ENCODE measurements at regions not wholly inside any gene's neighbourhood (a gene's known extent, or its start where the extent isn't known, plus 50 kb on each side); places are given as distances from the start of the nearest gene placed in this dataset.

DNA sequence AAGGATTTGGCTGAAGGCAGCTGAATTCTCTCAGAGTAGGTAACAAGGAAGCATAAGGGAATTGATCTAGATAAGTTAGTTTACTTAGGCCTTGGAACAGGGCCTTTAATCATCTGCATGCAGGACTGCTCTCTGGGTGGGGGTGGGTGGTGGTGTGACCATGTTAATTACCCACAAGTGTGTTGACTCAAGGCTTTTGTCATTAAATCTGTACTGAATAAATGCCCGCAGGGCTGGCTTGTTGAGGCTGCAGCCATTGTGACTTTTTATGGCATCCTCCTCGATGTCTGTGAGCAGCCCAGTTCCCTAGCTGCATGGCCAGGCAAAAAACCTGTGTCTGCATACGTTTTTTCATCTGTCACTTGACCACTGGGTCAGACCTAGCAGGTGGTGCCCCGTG lies 63.5 kb upstream of the ASCC3 start:
- no peak for DNase-seq (ENCODE audit: low read depth in 2 of 2)
- TF ChIP-seq, protein P1, sequence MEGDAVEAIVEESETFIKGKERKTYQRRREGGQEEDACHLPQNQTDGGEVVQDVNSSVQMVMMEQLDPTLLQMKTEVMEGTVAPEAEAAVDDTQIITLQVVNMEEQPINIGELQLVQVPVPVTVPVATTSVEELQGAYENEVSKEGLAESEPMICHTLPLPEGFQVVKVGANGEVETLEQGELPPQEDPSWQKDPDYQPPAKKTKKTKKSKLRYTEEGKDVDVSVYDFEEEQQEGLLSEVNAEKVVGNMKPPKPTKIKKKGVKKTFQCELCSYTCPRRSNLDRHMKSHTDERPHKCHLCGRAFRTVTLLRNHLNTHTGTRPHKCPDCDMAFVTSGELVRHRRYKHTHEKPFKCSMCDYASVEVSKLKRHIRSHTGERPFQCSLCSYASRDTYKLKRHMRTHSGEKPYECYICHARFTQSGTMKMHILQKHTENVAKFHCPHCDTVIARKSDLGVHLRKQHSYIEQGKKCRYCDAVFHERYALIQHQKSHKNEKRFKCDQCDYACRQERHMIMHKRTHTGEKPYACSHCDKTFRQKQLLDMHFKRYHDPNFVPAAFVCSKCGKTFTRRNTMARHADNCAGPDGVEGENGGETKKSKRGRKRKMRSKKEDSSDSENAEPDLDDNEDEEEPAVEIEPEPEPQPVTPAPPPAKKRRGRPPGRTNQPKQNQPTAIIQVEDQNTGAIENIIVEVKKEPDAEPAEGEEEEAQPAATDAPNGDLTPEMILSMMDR (IDR thresholded peaks at IDR 0.05; ENCODE audit: low read depth, low read length): no peak
- H3K4me3 ChIP-seq (replicated peaks in 1 of 2; ENCODE audit: low read depth in 2 of 2, low read length in 2 of 2): no peak overlapping the region

GRCh38 chr6:100946021-100946540 lies 65.0 kb upstream of the ASCC3 start:
- no peak for DNase-seq (ENCODE audit: low read depth in 2 of 2)
- no peak overlapping the region for H3K4me3 ChIP-seq (replicated peaks in 1 of 2; ENCODE audit: low read depth in 2 of 2, low read length in 2 of 2)
- TF ChIP-seq, protein P1 (IDR thresholded peaks at IDR 0.05; ENCODE audit: low read depth, low read length): no peak

- no peak overlapping the region for H3K4me3 ChIP-seq (replicated peaks in 1 of 2; ENCODE audit: low read depth in 2 of 2, low read length in 2 of 2)
- no peak for DNase-seq (ENCODE audit: low read depth in 2 of 2)
- TF ChIP-seq, protein P1 (IDR thresholded peaks at IDR 0.05; ENCODE audit: low read depth, low read length): no peak
These were observed 65.6 kb upstream of the ASCC3 start for GRCh38 chr6:100946711-100947110.

DNA sequence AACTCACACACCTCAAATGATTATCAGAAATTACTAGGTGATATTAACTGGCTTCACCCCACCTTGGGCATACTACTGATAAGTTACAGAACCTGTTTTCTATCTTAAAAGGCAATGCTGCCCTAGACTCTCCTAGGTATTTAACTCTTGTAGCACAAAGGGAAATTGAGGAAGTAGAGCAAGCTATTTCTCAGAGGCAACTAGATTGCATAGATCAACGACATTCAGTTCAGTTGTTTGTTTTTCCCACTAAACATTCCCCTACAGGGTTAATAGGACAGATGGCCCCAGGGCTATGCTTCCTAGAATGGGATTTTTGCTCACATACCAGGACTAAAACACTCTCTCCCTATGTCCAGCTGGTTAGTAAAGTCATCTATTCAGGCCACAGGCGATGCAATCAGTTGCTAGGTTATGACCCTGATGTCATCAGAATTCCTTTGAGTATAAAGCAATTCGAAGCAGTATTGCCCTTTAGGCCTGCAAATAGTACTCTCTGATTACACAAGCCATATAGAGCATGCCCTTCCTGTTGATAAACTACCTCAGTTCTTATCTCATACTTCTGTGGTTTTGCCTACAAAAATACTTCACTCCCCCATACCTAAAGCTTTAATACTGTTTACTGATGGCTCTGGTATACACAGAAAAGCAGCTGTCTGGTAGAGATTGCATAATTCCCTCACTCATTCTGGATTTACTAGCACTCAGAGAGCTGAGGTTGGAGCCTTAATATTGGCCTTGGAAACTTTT lies 67.4 kb upstream of the ASCC3 start:
- H3K4me3 ChIP-seq (replicated peaks in 1 of 2; ENCODE audit: low read depth in 2 of 2, low read length in 2 of 2): no peak overlapping the region
- peak; percentile 6 to 27 for DNase-seq (ENCODE audit: low read depth in 2 of 2)
- TF ChIP-seq, protein P1 (IDR thresholded peaks at IDR 0.05; ENCODE audit: low read depth, low read length): no peak

DNA sequence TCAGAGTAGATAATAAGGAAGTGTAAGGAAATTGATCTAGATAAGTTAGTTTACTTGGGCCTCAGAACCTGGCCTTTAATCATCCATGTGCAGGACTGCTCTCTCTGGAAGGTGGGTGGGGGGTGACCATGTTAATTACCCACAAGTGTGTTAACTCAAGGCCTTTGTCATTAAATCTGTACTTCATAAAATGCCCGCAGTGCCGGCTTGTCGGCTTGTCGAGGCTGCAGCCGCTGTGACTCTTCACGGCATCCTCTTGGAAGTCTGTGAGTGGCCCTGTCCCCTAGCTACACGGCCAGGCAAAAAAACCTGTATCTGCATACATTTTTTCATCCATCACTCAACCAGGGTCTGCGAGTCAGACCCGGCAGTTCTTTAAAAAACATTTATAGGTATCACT lies 70.9 kb upstream of the ASCC3 start:
- TF ChIP-seq, protein P1 (IDR thresholded peaks at IDR 0.05; ENCODE audit: low read depth, low read length): no peak
- H3K4me3 ChIP-seq (replicated peaks in 1 of 2; ENCODE audit: low read depth in 2 of 2, low read length in 2 of 2): no peak overlapping the region
- no peak for DNase-seq (ENCODE audit: low read depth in 2 of 2)

DNA sequence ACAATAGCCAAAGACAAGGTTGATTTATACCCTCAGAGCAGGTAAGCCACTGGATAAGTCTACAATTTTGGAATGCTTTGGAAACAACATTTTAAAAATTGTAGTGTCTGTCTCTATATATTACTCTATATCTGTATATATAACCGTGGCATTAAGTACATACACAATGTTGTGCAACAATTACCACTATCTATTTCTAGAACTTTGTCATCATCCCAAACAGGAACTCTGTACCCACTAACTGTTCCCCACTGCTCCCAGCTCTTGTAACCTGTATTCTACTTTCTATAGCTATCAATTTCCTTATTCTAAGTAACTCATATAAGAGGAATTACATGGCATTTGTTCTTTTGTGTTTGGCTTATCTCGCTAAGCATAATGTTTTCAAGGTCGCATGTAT lies 78.2 kb upstream of the ASCC3 start:
- TF ChIP-seq, protein P1 (IDR thresholded peaks at IDR 0.05; ENCODE audit: low read depth, low read length): no peak
- DNase-seq (ENCODE audit: low read depth in 2 of 2): no peak
- H3K4me3 ChIP-seq (replicated peaks in 1 of 2; ENCODE audit: low read depth in 2 of 2, low read length in 2 of 2): no peak overlapping the region
